ENCODE measurements at regions not wholly inside any gene's neighbourhood (a gene's known extent, or its start where the extent isn't known, plus 50 kb on each side); places are given as distances from the start of the nearest gene placed in this dataset.

DNA sequence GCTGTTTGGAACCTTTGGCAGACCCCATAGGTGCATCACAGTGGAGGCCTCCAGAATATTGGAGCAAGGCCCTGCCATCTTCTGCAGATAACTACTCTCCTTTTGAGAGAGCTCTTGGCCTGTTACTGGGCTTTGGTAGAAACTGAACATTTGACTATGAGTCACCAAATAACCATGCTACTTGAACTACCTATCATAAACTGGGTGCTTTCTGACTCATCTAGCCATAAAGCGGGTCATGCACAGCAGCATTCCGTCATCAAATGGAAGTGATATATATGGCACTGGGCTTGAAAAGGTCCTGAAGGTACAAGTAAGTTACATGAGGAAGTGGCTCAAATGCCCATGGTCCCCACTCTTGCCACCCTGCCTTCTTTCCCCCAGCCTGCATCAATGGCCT is 782.5 kb upstream of the SLITRK6 start:
- no peak for TF ChIP-seq CTCF (IDR thresholded peaks at IDR 0.05; ENCODE audit: low read depth, low read length)
- TF ChIP-seq POLR2A (IDR thresholded peaks at IDR 0.05; ENCODE audit: extremely low read depth, insufficient read length) = no peak
